PC-9 (cell line): ENCODE measurements at regions not wholly inside any gene's neighbourhood (a gene's known extent, or its start where the extent isn't known, plus 50 kb on each side); places are given as distances from the start of the nearest gene placed in this dataset.
A peak's percentile ranks its signal among the peaks of the same experiment; 100 is the strongest.

Experiments used
- BruUV-seq: library from RNA; stranded (reverse); fragments of 400-500 nt; replicated peaks from 2 replicates; lab custom pipeline; 2021; lab: Mats Ljungman, UMichigan
- CTCF ChIA-PET: fragments of 300-600 bp; sonication (Branson Sonifier 250); formaldehyde crosslinking; loops from one replicate; lab custom pipeline; 2022; ENCODE audit warnings: antibody characterized with exemption; lab: Charles Lee
- POLR2A ChIA-PET: fragments of 300-600 bp; sonication (Branson Sonifier 250); formaldehyde crosslinking; loops from one replicate; lab custom pipeline; 2022; ENCODE audit warnings: antibody characterized with exemption; ENCODE audit not compliant: unreplicated experiment; lab: Charles Lee
- DNase-seq, 2 experiments: peaks; one replicate each; pipeline versions ENCODE4 v3.0.0 to v3.0.0-alpha.2; 2015 to 2022; ENCODE audit warnings: mixed read lengths in 1 of 2
- H2AFZ ChIP-seq: fragments of 200-600 bp; sonication (generic); 2 replicates; pipeline ENCODE4 v1.8.1; 2017; ENCODE audit warnings: antibody characterized with exemption
- H3F3A ChIP-seq: fragments of 200-600 bp; sonication (generic); 2 replicates; pipeline ENCODE4 v1.8.1; 2017; ENCODE audit warnings: antibody characterized with exemption, mild to moderate bottlenecking, low read depth; ENCODE audit not compliant: insufficient read depth
- H3K27ac ChIP-seq: fragments of 200-600 bp; sonication (generic); 2 replicates; pipeline ENCODE4 v1.6.1; 2016; ENCODE audit warnings: mixed run types
- H3K27me3 ChIP-seq: fragments of 200-600 bp; sonication (generic); 2 replicates; pipeline ENCODE4 v1.6.1; 2016; ENCODE audit warnings: low read depth, mixed run types; ENCODE audit not compliant: insufficient read depth
- H3K36me3 ChIP-seq: fragments of 200-600 bp; sonication (generic); 2 replicates; pipeline ENCODE4 v1.6.1; 2016; ENCODE audit warnings: low read depth, mixed run types
- H3K4me1 ChIP-seq: fragments of 200-600 bp; sonication (generic); replicated peaks from 2 replicates; pipeline ENCODE4 v1.6.1; 2016; ENCODE audit warnings: mixed run types; ENCODE audit not compliant: insufficient read depth
- H3K4me2 ChIP-seq: fragments of 200-600 bp; sonication (generic); 2 replicates; pipeline ENCODE4 v1.6.1; 2017; ENCODE audit warnings: mixed run types
- H3K4me3 ChIP-seq: fragments of 200-600 bp; sonication (generic); 2 replicates; pipeline ENCODE4 v1.6.1; 2016; ENCODE audit warnings: mixed run types
- H3K79me2 ChIP-seq: fragments of 200-600 bp; sonication (generic); 2 replicates; pipeline ENCODE4 v1.6.1; 2017; ENCODE audit warnings: low read depth, mixed run types
- H3K9me2 ChIP-seq: fragments of 200-600 bp; sonication (generic); 2 replicates; pipeline ENCODE4 v1.8.1; 2017; ENCODE audit warnings: mild to moderate bottlenecking; ENCODE audit not compliant: insufficient read depth
- H3K9me3 ChIP-seq: fragments of 200-600 bp; sonication (generic); 2 replicates; pipeline ENCODE4 v1.8.1; 2016; ENCODE audit warnings: low read depth; ENCODE audit not compliant: insufficient read depth
- H4K20me1 ChIP-seq: fragments of 200-600 bp; sonication (generic); 2 replicates; pipeline ENCODE4 v1.8.1; 2017; ENCODE audit not compliant: insufficient read depth
- CTCF ChIP-seq: fragments of 200-600 bp; sonication (generic); conservative IDR thresholded peaks from 2 replicates; pipeline ENCODE4 v1.6.1; 2017; ENCODE audit warnings: mixed run types, antibody characterized with exemption, mild to moderate bottlenecking, moderate library complexity
- EZH2 ChIP-seq: fragments of 200-600 bp; sonication (generic); IDR thresholded peaks from 2 replicates; pipeline ENCODE4 v1.8.0; 2017; ENCODE audit warnings: antibody characterized with exemption, low read depth
- intact Hi-C: fragments of 100-400 bp; cut with micrococcal nuclease; formaldehyde crosslinking; loops from one replicate; pipeline ENCODE4 v1.10.0; 2022; ENCODE audit not compliant: unreplicated experiment

- no peaks in the 10 kb centered on the region for H3K9me2 ChIP-seq
- peak overlapping the region; percentile 57 for H3K4me2 ChIP-seq
- H2AFZ ChIP-seq, result peak overlapping the region; percentile 64
- peaks cover 46% of the 10 kb centered on the region for H3K4me1 ChIP-seq
- DNase-seq, result peak in 1 of 2 experiments; percentile 73
- ChIA-PET CTCF (no interaction called here), POLR2A (no interaction called here)
- H3K27me3 ChIP-seq, result no peaks in the 10 kb centered on the region
- H4K20me1 ChIP-seq, result no peaks in the 10 kb centered on the region
- intact Hi-C loops, result loop anchor here (5.0 kb wide), 1 partner anchor 38 kb away; no protein-coding TSS in a partner anchor
- no peaks in the 10 kb centered on the region for H3K36me3 ChIP-seq
- H3K9me3 ChIP-seq, result no peaks in the 10 kb centered on the region
- H3F3A ChIP-seq, result peaks cover 23% of the 10 kb centered on the region
- no TSS peak for BruUV-seq
- no peak overlapping the region for H3K4me3 ChIP-seq
- TF ChIP-seq EZH2 (no peak), CTCF (no peak)
- H3K27ac ChIP-seq, result peak overlapping the region; percentile 50
- H3K79me2 ChIP-seq, result no peaks in the 10 kb centered on the region
These were observed 82.4 kb upstream of the MIER3 start for GRCh38 chr5:57034201-57034916.

- H4K20me1 ChIP-seq, result no peaks in the 10 kb centered on the region
- peaks cover 46% of the 10 kb centered on the region for H3K4me1 ChIP-seq
- CTCF ChIA-PET, result interaction anchor here (0.5 kb wide), 1 partner anchor 1424 kb away, joined by 5 read pairs; the partner anchor contains the start of gene PLK2
- H3K27me3 ChIP-seq, result no peaks in the 10 kb centered on the region
- no peaks in the 10 kb centered on the region for H3K79me2 ChIP-seq
- no peaks in the 10 kb centered on the region for H3K36me3 ChIP-seq
- DNase-seq, result no peak
- BruUV-seq, result no TSS peak
- H3K4me3 ChIP-seq, result no peak overlapping the region
- H2AFZ ChIP-seq, result no peak overlapping the region
- TF ChIP-seq EZH2 (no peak), CTCF (no peak)
- H3K9me2 ChIP-seq, result no peaks in the 10 kb centered on the region
- peaks cover 19% of the 10 kb centered on the region for H3F3A ChIP-seq
- intact Hi-C loops, result no loop called here
- H3K9me3 ChIP-seq, result no peaks in the 10 kb centered on the region
- H3K27ac ChIP-seq, result no peak overlapping the region
- H3K4me2 ChIP-seq, result no peak overlapping the region
- POLR2A ChIA-PET, result no interaction called here
These were observed 84.0 kb upstream of the MIER3 start for GRCh38 chr5:57035955-57036354.

- no peak overlapping the region for H2AFZ ChIP-seq
- no TSS peak for BruUV-seq
- H3K4me1 ChIP-seq, result peaks cover 39% of the 10 kb centered on the region
- no peak overlapping the region for H3K4me2 ChIP-seq
- TF ChIP-seq CTCF (no peak), EZH2 (no peak)
- H4K20me1 ChIP-seq, result no peaks in the 10 kb centered on the region
- peaks cover 13% of the 10 kb centered on the region for H3F3A ChIP-seq
- H3K36me3 ChIP-seq, result no peaks in the 10 kb centered on the region
- DNase-seq, result no peak
- H3K79me2 ChIP-seq, result no peaks in the 10 kb centered on the region
- no peaks in the 10 kb centered on the region for H3K9me2 ChIP-seq
- intact Hi-C loops, result no loop called here
- H3K27ac ChIP-seq, result no peak overlapping the region
- ChIA-PET CTCF (no interaction called here), POLR2A (no interaction called here)
- no peaks in the 10 kb centered on the region for H3K27me3 ChIP-seq
- no peak overlapping the region for H3K4me3 ChIP-seq
- H3K9me3 ChIP-seq, result no peaks in the 10 kb centered on the region
These were observed 84.8 kb upstream of the MIER3 start for GRCh38 chr5:57036761-57037160.
